ENCODE measurements at regions not wholly inside any gene's neighbourhood (a gene's known extent, or its start where the extent isn't known, plus 50 kb on each side); places are given as distances from the start of the nearest gene placed in this dataset.

- TF ChIP-seq PRDM2 (tag by site-specific recombination; IDR thresholded peaks at IDR 0.05; ENCODE audit: borderline replicate concordance), result no peak
- TF ChIP-seq ZIC2 (tag by site-specific recombination; IDR thresholded peaks at IDR 0.05), result no peak
- TF ChIP-seq ZFP69B (tag by site-specific recombination; IDR thresholded peaks at IDR 0.05), result no peak
- TF ChIP-seq ZNF768 (tag by site-specific recombination; IDR thresholded peaks at IDR 0.05), result no peak
- TF ChIP-seq ZNF626 (tag by site-specific recombination; IDR thresholded peaks at IDR 0.05), result no peak
- no peak for TF ChIP-seq GLI4 (tag by site-specific recombination; IDR thresholded peaks at IDR 0.05)
- no peak for TF ChIP-seq MZF1 (tag by site-specific recombination; IDR thresholded peaks at IDR 0.05; ENCODE audit: borderline replicate concordance)
- no peak for TF ChIP-seq ZNF169 (tag by site-specific recombination; IDR thresholded peaks at IDR 0.05)
- TF ChIP-seq ZNF354C (tag by site-specific recombination; IDR thresholded peaks at IDR 0.05; ENCODE audit: borderline replicate concordance, low read depth), result no peak
- TF ChIP-seq TRIM28 (IDR thresholded peaks at IDR 0.05; ENCODE audit: borderline replicate concordance, low read length), result no peak
Observed at GRCh38 chr9:10785255-10785654, 172.5 kb upstream of the PTPRD start (continued).

GRCh38 chr9:10793306-10793705, 180.5 kb upstream of the PTPRD start:
- no peaks in the 10 kb centered on the region for H3K36me3 ChIP-seq (ENCODE audit: control insufficient read depth in 2 of 2, insufficient read depth in 1 of 2, low read length in 2 of 2)
- POLR2A ChIA-PET, result no interaction called here
- TF ChIP-seq ZNF174 (tag by site-specific recombination; IDR thresholded peaks at IDR 0.05), result no peak
- TF ChIP-seq ZNF626 (tag by site-specific recombination; IDR thresholded peaks at IDR 0.05), result no peak
- no peak for TF ChIP-seq ELK4 (IDR thresholded peaks at IDR 0.05; ENCODE audit: borderline replicate concordance, low read depth, low read length)
- no peak for TF ChIP-seq CTCF (tag by site-specific recombination; IDR thresholded peaks at IDR 0.05)
- TF ChIP-seq ZNF148 (tag by site-specific recombination; IDR thresholded peaks at IDR 0.05; ENCODE audit: borderline replicate concordance), result no peak
- no peak for TF ChIP-seq ZNF514 (tag by site-specific recombination; IDR thresholded peaks at IDR 0.05)
- H3K4me3 ChIP-seq (ENCODE audit: low read depth, low read length), result no peak overlapping the region
- H3K27ac ChIP-seq (ENCODE audit: extremely low read depth, low read depth, low read length), result no peak overlapping the region
- CTCF ChIA-PET, result interaction anchor here (0.5 kb wide), 1 partner anchor 268 kb away, joined by 3 read pairs; no protein-coding TSS in a partner anchor
- H3K4me1 ChIP-seq (ENCODE audit: control insufficient read depth, insufficient read depth, low read length), result no peaks in the 10 kb centered on the region
- no peaks in the 10 kb centered on the region for H3K9me3 ChIP-seq (ENCODE audit: control insufficient read depth, insufficient read depth, low read depth, low read length)

Measured in HEK293 (cell line).